ENCODE measurements at regions not wholly inside any gene's neighbourhood (a gene's known extent, or its start where the extent isn't known, plus 50 kb on each side); places are given as distances from the start of the nearest gene placed in this dataset.

DNA sequence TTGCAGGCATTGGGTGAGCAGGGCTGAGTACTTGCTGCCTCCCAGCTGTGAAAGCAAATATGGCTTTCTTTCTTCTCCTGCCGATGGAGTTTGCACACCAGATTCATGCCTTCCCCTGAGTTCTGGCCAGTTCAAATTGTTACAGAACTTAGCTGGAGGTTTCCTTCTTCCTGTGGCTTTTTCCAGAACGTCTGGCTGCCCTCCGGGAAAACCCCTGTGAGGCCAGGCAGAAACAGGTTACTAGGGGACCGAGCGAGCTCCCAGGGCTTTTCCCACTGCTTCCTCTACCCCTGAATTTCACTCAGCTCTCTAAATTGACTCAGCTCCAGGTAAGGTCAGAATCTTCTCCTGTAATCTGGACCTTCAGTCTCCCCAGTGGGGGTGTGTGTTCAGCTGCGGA, 482.4 kb downstream of the C4orf33 start:
- TF ChIP-seq SP1 (IDR thresholded peaks at IDR 0.05) (no peak), RAD21 (IDR thresholded peaks at IDR 0.05) (no peak), EGR1 (IDR thresholded peaks at IDR 0.05; ENCODE audit: low read depth in 2 of 2) (no peak), FOXA2 (IDR thresholded peaks at IDR 0.05) (no peak), GABPA (IDR thresholded peaks at IDR 0.05 in 1 of 2, conservative IDR thresholded peaks at IDR 0.05 in 1 of 2) (no peak), YY1 (IDR thresholded peaks at IDR 0.05) (no peak), TAF1 (conservative IDR thresholded peaks at IDR 0.05) (no peak), NR2F2 (IDR thresholded peaks at IDR 0.05) (no peak), HNF4G (IDR thresholded peaks at IDR 0.05) (no peak), HNF4A (conservative IDR thresholded peaks at IDR 0.05) (no peak), RXRA (IDR thresholded peaks at IDR 0.05) (no peak), FOXA1 (IDR thresholded peaks at IDR 0.05) (no peak), JUND (IDR thresholded peaks at IDR 0.05) (no peak)
- TF ChIP-seq, protein P1, sequence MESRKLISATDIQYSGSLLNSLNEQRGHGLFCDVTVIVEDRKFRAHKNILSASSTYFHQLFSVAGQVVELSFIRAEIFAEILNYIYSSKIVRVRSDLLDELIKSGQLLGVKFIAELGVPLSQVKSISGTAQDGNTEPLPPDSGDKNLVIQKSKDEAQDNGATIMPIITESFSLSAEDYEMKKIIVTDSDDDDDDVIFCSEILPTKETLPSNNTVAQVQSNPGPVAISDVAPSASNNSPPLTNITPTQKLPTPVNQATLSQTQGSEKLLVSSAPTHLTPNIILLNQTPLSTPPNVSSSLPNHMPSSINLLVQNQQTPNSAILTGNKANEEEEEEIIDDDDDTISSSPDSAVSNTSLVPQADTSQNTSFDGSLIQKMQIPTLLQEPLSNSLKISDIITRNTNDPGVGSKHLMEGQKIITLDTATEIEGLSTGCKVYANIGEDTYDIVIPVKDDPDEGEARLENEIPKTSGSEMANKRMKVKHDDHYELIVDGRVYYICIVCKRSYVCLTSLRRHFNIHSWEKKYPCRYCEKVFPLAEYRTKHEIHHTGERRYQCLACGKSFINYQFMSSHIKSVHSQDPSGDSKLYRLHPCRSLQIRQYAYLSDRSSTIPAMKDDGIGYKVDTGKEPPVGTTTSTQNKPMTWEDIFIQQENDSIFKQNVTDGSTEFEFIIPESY (IDR thresholded peaks at IDR 0.05), result no peak
- TF ChIP-seq, protein P2, sequence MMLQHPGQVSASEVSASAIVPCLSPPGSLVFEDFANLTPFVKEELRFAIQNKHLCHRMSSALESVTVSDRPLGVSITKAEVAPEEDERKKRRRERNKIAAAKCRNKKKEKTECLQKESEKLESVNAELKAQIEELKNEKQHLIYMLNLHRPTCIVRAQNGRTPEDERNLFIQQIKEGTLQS (IDR thresholded peaks at IDR 0.05), result no peak
- TF ChIP-seq, protein P3, sequence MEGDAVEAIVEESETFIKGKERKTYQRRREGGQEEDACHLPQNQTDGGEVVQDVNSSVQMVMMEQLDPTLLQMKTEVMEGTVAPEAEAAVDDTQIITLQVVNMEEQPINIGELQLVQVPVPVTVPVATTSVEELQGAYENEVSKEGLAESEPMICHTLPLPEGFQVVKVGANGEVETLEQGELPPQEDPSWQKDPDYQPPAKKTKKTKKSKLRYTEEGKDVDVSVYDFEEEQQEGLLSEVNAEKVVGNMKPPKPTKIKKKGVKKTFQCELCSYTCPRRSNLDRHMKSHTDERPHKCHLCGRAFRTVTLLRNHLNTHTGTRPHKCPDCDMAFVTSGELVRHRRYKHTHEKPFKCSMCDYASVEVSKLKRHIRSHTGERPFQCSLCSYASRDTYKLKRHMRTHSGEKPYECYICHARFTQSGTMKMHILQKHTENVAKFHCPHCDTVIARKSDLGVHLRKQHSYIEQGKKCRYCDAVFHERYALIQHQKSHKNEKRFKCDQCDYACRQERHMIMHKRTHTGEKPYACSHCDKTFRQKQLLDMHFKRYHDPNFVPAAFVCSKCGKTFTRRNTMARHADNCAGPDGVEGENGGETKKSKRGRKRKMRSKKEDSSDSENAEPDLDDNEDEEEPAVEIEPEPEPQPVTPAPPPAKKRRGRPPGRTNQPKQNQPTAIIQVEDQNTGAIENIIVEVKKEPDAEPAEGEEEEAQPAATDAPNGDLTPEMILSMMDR (IDR thresholded peaks at IDR 0.05; ENCODE audit: low read depth, low read length, missing input control), result no peak
- TF ChIP-seq, protein P4, sequence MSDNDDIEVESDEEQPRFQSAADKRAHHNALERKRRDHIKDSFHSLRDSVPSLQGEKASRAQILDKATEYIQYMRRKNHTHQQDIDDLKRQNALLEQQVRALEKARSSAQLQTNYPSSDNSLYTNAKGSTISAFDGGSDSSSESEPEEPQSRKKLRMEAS (IDR thresholded peaks at IDR 0.05), result no peak
- TF ChIP-seq, protein P5, sequence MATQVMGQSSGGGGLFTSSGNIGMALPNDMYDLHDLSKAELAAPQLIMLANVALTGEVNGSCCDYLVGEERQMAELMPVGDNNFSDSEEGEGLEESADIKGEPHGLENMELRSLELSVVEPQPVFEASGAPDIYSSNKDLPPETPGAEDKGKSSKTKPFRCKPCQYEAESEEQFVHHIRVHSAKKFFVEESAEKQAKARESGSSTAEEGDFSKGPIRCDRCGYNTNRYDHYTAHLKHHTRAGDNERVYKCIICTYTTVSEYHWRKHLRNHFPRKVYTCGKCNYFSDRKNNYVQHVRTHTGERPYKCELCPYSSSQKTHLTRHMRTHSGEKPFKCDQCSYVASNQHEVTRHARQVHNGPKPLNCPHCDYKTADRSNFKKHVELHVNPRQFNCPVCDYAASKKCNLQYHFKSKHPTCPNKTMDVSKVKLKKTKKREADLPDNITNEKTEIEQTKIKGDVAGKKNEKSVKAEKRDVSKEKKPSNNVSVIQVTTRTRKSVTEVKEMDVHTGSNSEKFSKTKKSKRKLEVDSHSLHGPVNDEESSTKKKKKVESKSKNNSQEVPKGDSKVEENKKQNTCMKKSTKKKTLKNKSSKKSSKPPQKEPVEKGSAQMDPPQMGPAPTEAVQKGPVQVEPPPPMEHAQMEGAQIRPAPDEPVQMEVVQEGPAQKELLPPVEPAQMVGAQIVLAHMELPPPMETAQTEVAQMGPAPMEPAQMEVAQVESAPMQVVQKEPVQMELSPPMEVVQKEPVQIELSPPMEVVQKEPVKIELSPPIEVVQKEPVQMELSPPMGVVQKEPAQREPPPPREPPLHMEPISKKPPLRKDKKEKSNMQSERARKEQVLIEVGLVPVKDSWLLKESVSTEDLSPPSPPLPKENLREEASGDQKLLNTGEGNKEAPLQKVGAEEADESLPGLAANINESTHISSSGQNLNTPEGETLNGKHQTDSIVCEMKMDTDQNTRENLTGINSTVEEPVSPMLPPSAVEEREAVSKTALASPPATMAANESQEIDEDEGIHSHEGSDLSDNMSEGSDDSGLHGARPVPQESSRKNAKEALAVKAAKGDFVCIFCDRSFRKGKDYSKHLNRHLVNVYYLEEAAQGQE (IDR thresholded peaks at IDR 0.05), result no peak
- Histone ChIP-seq H3K36me3 (ENCODE audit: control insufficient read depth in 4 of 4, insufficient read depth in 3 of 4, low read depth in 1 of 4, low read length in 3 of 4) (no peaks in the 10 kb centered on the region), H3K27me3 (ENCODE audit: control insufficient read depth in 4 of 4, insufficient read depth in 4 of 4, low read length in 3 of 4) (peaks cover 0 to 3% (median 0%) of the 10 kb centered on the region in 4 donors), H3K4me3 (ENCODE audit: low read depth in 1 of 3, low read length in 3 of 3) (no peak overlapping the region), H3K27ac (ENCODE audit: low read depth in 1 of 2, low read length in 2 of 2) (no peak overlapping the region), H3K9ac (ENCODE audit: low read depth in 1 of 2, low read length in 2 of 2) (no peak overlapping the region), H3K4me1 (ENCODE audit: control insufficient read depth in 4 of 4, insufficient read depth in 4 of 4, low read length in 3 of 4) (no peaks in the 10 kb centered on the region), H3K9me3 (ENCODE audit: control insufficient read depth in 4 of 4, low read length in 3 of 4) (no peaks in the 10 kb centered on the region)
- WGBS, result 49% methylated on average over 6 of the region's 6 CpGs
- DNase-seq (ENCODE audit: low spot score), result no peak
